Posterior vena cava (tissue), 2 donors: ENCODE measurements at regions not wholly inside any gene's neighbourhood (a gene's known extent, or its start where the extent isn't known, plus 50 kb on each side); places are given as distances from the start of the nearest gene placed in this dataset.
"Not testable (repeated sequence)": the region's sequence is repeated elsewhere in the genome, so short reads cannot be mapped to it uniquely, and the experiment has no call there.

Source experiments
- DNase-seq: peaks from one replicate; pipeline ENCODE4 v3.0.0-alpha.2; 2020; ENCODE audit warnings: low spot score
- intact Hi-C, 2 donors: fragments of 100-400 bp; cut with DNase I; formaldehyde crosslinking; loops; one replicate each; pipeline versions ENCODE4 v1.14.1 to v1.14.2; 2022 to 2023
- donor health status: DM: yes; HTN: yes; CAD: no.
- donor health status: DM: yes; HTN: yes; CAD: no.

GRCh38 chr21:24583473-24583872 is 1023.8 kb downstream of the MRPL39 start:
- intact Hi-C loops = no loop called here
- DNase-seq = no peak

- no peak for DNase-seq
These were observed 1030.0 kb downstream of the MRPL39 start for GRCh38 chr21:24577301-24577700.

DNA sequence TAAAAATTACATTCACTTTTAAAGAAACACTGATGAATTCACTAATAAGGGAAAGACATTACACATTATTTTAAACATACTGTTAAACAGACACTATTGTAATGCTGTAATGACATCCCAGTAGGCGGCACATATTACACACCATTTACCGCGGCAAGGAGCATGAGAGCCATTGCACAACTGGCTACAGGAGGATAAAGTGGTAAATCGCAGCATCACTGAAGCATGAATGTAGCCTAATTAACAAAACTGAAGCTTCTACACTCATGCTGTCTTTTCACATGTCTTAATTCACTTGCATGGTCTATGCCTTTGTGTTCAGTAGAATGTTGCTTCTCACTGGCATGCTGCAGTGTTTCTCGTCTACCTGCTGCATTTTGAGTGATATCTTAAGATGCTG is 1046.0 kb downstream of the MRPL39 start:
- DNase-seq = no peak
- intact Hi-C loops = no loop called here

More at GRCh38 chr21:24577301-24577700, 1030.0 kb downstream of the MRPL39 start:
- intact Hi-C loops = no loop called here

DNA sequence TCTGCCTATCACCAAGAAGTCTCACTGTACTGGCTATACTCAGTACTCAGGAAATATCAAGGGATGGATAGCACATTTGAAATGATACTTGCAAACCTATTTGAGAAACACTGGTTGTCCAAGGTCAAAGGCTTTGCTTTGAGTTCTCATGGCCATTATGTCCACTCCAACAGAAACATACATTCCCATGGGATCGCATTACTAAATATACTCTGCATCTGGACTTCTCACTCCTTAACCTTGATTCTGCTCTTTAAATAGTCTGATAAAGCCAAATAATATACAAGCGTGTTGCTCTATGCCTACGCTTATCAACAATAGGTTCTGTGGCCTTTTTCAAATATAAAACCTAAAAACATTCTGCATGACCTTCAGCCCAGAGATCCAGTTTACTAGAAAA is 1054.8 kb downstream of the MRPL39 start:
- DNase-seq = no peak
- intact Hi-C loops = no loop called here

DNA sequence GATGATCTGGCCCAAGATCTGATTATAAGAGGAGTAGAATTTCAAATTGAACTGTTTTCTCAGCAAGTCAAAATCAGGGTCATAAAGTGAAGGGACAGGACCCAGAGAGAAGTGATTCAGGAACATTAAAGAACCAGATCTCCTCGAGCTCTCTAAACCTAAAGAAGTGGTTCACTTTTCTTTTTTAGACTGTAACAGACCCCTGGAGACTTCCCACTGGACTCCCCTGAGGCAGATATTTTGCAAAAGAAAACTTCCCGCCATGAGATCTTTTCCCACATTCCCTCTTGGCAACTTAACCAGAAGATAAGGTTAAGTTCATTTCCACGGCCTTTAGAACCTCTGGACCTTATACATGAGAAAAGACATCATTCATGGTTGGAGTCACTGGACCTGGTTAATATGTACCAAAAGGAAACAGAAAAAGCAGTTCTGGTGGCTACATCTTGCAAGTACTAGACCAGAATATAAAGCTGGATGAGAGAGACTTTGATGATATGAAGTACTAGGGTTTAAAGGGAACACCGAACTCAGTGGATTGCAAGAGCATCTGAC is 1061.4 kb downstream of the MRPL39 start:
- DNase-seq = no peak
- intact Hi-C loops = no loop called here

DNA sequence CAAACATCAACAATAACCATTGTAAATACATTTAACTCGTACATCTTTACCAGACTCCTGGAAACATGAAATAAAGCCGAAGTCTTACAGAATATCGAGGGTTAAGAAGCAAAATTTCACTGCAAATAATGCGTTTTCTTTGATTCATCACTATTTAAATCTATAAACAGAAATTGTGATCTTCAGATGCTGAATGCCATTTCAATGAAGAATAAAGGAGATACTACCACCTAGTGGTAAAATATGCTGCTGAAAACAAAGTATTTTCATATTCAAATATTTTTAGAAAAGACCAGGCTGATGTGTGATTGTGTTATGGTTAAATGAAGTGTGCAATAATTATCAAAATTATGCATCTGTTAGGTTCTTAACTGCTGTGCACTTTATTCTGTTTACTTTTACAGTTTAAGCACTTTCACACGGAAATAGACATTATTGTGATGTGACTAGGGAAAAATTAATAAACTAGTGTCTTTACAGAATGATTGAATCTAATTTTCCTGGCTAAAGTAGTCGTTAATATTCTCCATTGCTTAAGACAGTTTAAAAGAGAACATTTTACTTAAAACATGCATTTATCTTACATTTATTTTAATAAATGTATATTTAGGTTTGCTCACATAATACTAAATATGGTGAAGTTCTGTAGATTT is 1093.1 kb downstream of the MRPL39 start:
- intact Hi-C loops = no loop called here
- no peak for DNase-seq

GRCh38 chr21:24509131-24509530 is 1098.2 kb downstream of the MRPL39 start:
- no peak for DNase-seq
- intact Hi-C loops = no loop called here

GRCh38 chr21:24486973-24487372 is 1120.3 kb downstream of the MRPL39 start:
- intact Hi-C loops = no loop called here
- no peak for DNase-seq

DNA sequence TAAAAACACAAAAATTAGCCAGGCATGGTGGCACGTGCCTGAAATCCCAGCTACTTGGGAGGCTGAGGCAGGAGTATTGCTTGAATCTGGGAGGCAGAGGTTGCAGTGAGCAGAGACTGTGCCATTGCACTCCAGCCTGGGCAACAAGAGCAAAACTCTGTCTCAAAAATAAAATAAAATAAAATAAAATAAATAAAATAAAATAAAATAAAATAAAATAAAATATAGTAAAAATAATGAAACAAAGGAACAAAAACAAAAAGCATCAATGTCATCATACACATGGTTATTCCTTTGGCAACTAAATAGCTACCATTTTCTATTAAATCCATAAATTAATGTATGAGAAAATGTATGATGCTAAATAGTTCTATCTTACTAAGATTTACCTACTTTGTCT is 1123.9 kb downstream of the MRPL39 start:
- DNase-seq, intact Hi-C loops: not testable (repeated sequence)

DNA sequence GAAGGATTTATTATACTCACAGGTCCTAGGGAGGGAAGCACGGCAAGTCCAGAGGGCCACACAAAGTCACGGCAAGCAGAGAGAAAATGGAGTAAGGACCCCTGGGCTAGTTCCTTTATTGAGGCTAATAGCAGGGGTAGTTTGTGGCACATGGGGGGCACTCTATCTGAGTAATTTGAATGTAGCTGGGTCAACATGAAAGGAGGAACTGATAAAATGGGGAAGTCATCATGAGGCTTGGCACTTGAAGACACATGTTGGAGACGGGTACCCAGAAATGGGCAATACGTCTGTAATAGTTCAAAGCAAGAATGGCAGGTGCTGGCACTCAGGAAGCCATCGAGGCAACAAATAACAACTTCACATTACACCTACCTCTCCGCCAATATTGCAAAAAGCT is 1136.4 kb downstream of the MRPL39 start:
- no peak for DNase-seq
- intact Hi-C loops = no loop called here

GRCh38 chr21:24456358-24456757 is 1150.9 kb downstream of the MRPL39 start:
- no peak for DNase-seq
- intact Hi-C loops = no loop called here

DNA sequence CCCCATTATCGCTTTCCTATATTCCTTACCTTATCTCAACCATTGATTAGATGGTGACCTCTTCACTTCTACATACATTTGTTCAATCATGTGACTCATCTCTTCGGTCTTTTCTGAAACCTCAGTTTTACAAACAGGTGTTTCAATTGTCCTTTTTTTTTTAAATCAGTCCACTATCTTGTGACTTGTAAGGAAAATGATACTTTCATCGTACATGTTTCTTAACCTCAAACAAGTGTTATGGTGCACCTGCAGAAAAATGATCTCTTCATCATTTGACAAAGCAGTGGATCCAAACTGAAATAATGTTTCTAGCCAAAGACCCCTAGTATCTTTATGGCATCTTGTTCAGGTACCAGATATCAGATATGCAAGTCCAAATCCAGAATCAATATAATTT is 1157.2 kb downstream of the MRPL39 start:
- no peak for DNase-seq
- intact Hi-C loops = no loop called here

DNA sequence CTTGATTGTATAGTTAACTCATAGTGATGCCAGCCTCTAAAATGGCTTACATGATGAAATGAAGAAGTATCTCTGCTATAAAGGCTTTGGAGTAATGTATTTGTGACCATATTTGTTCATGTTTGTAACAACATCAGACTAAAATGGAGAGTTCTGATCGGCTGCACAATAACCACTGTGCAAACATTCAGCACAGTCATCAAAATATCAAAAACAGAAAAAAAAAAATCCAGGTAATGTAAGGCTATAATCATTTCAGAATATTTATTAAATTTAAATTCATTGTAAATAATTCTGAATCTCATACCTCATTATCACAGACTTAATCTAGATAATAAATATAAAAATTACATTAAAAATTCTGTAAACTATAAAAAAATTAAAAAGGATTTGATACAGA is 1161.8 kb downstream of the MRPL39 start:
- intact Hi-C loops = no loop called here
- no peak for DNase-seq

- intact Hi-C loops = no loop called here
- DNase-seq = no peak
These were observed 1162.5 kb downstream of the MRPL39 start for GRCh38 chr21:24444736-24445135.

DNA sequence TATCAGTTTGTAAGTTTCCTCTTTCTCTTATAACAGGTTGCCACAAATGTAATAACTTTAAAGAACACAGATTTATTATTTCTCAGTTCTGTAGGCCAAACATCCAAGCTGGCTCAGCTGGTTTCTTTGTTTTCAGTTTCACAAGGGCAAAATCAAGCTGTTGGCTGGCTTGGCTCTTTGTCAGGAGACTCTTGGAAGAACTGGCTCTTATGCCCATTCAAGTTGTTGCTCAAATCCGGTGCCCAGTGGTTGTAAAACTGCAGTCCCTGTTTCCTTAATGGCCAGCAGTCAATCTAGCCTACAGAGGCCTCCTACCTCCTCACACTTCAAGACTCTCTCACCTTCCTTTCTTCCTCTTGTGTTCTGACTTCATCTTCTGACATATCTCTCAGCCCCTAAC is 1171.0 kb downstream of the MRPL39 start:
- no peak for DNase-seq
- intact Hi-C loops = no loop called here

- intact Hi-C loops = no loop called here
- no peak for DNase-seq
These were observed 1178.6 kb downstream of the MRPL39 start for GRCh38 chr21:24428591-24429199.

GRCh38 chr21:24424776-24425175 is 1182.5 kb downstream of the MRPL39 start:
- intact Hi-C loops = no loop called here
- DNase-seq = no peak

DNA sequence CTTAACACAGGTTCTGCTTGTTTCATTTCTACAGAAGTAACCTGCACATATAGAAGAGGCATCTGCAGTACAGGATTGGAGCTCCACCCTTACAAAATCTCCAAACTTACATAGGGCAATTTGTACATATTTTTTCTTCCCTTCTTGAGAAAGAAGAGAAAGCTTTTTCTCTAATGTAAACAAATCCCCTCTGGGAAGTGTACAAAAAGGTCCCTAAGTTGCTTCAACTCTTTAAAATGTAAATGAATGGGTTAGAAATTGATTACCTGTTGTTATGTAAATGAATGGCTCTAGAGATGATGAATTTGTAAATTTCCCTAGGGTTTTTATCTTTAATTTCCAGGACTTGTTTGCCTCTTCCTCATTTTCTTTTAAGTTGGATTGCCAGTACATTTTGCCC is 1183.7 kb downstream of the MRPL39 start:
- DNase-seq = no peak
- intact Hi-C loops = no loop called here

DNA sequence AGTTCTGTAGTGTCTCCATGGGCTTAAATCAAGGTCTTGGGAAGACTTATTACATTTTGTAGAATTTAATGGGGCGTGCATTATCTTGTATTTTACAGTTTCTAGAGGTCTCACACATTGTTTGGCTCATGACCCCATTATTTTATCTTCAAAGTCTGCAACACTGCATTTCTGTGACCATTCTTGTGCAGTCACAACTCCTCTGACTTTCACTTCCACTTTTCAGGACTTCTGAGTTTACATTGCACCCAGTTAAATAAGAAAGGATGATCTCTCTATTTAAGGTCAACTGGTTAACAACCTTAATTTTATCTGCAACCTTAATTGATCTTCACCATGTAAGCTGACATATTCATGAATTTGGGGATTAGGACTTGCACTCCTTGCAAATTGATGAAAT is 1186.6 kb downstream of the MRPL39 start:
- no peak for DNase-seq
- intact Hi-C loops = no loop called here

DNA sequence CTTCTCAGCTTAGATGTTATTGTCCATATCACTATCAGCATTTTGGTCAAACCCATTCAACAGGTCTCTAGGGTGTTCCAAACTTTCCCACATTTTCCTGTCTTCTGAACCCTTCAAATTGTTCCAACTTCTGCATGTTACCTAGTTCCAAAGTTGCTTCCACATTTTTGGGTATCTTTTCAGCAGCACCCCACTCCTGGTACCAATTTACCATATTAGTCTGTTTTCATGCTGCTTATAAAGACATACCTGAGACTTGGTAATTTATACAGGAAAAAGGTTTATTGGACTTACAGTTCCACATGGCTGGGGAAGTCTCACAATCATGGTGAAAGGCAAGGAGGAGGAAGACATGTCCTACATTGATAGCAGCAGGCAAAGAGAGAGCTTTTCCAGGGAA is 1187.6 kb downstream of the MRPL39 start:
- intact Hi-C loops, DNase-seq: not testable (repeated sequence)

- no peak for DNase-seq
- intact Hi-C loops = no loop called here
These were observed 1188.6 kb downstream of the MRPL39 start for GRCh38 chr21:24418671-24419070.
